Fibroblast of lung (primary cell): ENCODE measurements at regions not wholly inside any gene's neighbourhood (a gene's known extent, or its start where the extent isn't known, plus 50 kb on each side); places are given as distances from the start of the nearest gene placed in this dataset.

Experiments
- CTCF ChIP-seq, 2 donors: IDR thresholded peaks in 1 of 2; conservative IDR thresholded peaks in 1 of 2; 1 replicate in 1 of 2; 2 replicates in 1 of 2; pipeline ENCODE4 v1.5.1; 2011 to 2012; ENCODE audit warnings: low read length in 2 of 2, control low read depth in 1 of 2, inconsistent platforms in 1 of 2, low read depth in 1 of 2, mild to moderate bottlenecking in 1 of 2
- EZH2 ChIP-seq: IDR thresholded peaks from 2 replicates; pipeline ENCODE4 v1.5.1; 2012; ENCODE audit warnings: low read length, control low read depth, mild to moderate bottlenecking; ENCODE audit errors: missing control alignments

DNA sequence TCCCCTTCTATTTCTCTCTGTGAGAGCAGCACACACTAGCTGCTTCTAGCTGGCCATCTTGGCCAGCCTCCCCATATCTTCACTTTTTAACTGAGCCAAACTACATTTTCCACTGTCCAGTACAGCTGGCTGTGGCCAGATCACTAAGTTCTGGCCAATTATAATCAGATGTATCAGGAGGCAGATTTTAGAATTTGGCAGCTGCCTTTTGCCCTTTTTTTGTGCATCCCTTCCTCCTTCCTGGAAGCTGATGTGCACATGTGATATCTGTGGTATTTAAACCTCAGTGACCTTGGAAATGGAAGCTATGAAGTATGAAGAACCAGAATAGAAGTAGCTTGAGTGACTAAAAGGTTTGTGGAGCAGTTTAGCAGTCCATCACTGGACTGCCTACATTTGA, 49.8 kb upstream of the ANO6 start:
- TF ChIP-seq EZH2, result no peak
- TF ChIP-seq CTCF (conservative IDR thresholded peaks at IDR 0.05 in 1 of 2, IDR thresholded peaks at IDR 0.05 in 1 of 2; ENCODE audit: low read depth in 1 of 2, low read length in 2 of 2), result no peak
